22Rv1 (cell line): ENCODE measurements at regions not wholly inside any gene's neighbourhood (a gene's known extent, or its start where the extent isn't known, plus 50 kb on each side); places are given as distances from the start of the nearest gene placed in this dataset.

ENCODE experiments used
- H3K27ac ChIP-seq: fragments of 450-650 bp; 2 replicates; pipeline ENCODE4 v1.5.1; 2017
- ZFX ChIP-seq: fragments of 450-650 bp; IDR thresholded peaks from 2 replicates; pipeline ENCODE4 v1.6.1; 2017; ENCODE audit warnings: antibody characterized with exemption, borderline replicate concordance
- TF ChIP-seq, protein P1 (sequence below): fragments of 450-650 bp; IDR thresholded peaks from 2 replicates; pipeline ENCODE4 v1.5.1; 2017; ENCODE audit warnings: mild to moderate bottlenecking

- no peak overlapping the region for H3K27ac ChIP-seq
- TF ChIP-seq, protein P1, sequence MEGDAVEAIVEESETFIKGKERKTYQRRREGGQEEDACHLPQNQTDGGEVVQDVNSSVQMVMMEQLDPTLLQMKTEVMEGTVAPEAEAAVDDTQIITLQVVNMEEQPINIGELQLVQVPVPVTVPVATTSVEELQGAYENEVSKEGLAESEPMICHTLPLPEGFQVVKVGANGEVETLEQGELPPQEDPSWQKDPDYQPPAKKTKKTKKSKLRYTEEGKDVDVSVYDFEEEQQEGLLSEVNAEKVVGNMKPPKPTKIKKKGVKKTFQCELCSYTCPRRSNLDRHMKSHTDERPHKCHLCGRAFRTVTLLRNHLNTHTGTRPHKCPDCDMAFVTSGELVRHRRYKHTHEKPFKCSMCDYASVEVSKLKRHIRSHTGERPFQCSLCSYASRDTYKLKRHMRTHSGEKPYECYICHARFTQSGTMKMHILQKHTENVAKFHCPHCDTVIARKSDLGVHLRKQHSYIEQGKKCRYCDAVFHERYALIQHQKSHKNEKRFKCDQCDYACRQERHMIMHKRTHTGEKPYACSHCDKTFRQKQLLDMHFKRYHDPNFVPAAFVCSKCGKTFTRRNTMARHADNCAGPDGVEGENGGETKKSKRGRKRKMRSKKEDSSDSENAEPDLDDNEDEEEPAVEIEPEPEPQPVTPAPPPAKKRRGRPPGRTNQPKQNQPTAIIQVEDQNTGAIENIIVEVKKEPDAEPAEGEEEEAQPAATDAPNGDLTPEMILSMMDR: no peak
These were observed 271.4 kb downstream of the FOXD2 start for GRCh38 chr1:47709019-47709871.

DNA sequence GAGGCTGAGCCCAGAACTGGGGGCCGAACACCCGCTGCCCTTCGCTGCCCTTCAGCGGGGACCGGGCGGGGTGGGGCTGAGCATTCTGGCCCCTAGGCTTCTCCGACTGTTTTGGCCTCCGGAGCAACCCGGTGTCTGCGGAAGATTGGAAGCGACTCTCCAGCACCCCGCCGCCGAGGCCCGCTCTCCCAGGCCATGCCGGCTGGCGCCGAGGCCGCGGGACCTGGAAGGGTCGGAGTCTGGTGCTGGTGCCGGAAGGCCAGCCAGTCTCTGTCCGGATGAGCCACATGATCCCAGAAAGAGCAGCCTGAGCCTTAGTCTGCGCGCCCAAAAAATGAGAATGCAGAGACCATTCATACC lies 272.0 kb downstream of the FOXD2 start:
- no peak for TF ChIP-seq ZFX
- TF ChIP-seq, protein P1: no peak
- no peak overlapping the region for H3K27ac ChIP-seq

- H3K27ac ChIP-seq: no peak overlapping the region
- no peak for TF ChIP-seq ZFX
- TF ChIP-seq, protein P1: peak; percentile 98
These were observed 272.7 kb downstream of the FOXD2 start for GRCh38 chr1:47710329-47711071.
